GM19395 (cell line): ENCODE measurements at regions not wholly inside any gene's neighbourhood (a gene's known extent, or its start where the extent isn't known, plus 50 kb on each side); places are given as distances from the start of the nearest gene placed in this dataset.
"Not testable (repeated sequence)": the region's sequence is repeated elsewhere in the genome, so short reads cannot be mapped to it uniquely, and the experiment has no call there.

Source experiments
- ATAC-seq: cut with Tn5 transposase; IDR thresholded peaks from one replicate; pipeline ENCODE4 v1.9.1; 2021; ENCODE audit warnings: mild to moderate bottlenecking, moderate library complexity; ENCODE audit not compliant: unreplicated experiment

- not testable (repeated sequence) for ATAC-seq
Measured at GRCh38 chr15:91655563-91656290, 197.8 kb upstream of the SLCO3A1 start.

- no peak for ATAC-seq
Measured at GRCh38 chr15:91660174-91660649, 193.3 kb upstream of the SLCO3A1 start.

GRCh38 chr15:91664224-91664836 is 189.2 kb upstream of the SLCO3A1 start:
- ATAC-seq, result no peak

- ATAC-seq, result no peak
Measured at GRCh38 chr15:91665212-91665611, 188.3 kb upstream of the SLCO3A1 start.

- no peak for ATAC-seq
Measured at GRCh38 chr15:91668370-91668769, 185.1 kb upstream of the SLCO3A1 start.

GRCh38 chr15:91670108-91670507 is 183.4 kb upstream of the SLCO3A1 start:
- no peak for ATAC-seq

- ATAC-seq, result no peak
Measured at GRCh38 chr15:91678003-91678402, 175.5 kb upstream of the SLCO3A1 start.

GRCh38 chr15:91679447-91679846 is 174.1 kb upstream of the SLCO3A1 start:
- ATAC-seq, result no peak

- no peak for ATAC-seq
Measured at GRCh38 chr15:91685436-91685835, 168.1 kb upstream of the SLCO3A1 start.

GRCh38 chr15:91688811-91689210 is 164.7 kb upstream of the SLCO3A1 start:
- ATAC-seq, result no peak

GRCh38 chr15:91689377-91689776 is 164.1 kb upstream of the SLCO3A1 start:
- no peak for ATAC-seq

- ATAC-seq, result no peak
Measured at GRCh38 chr15:91692596-91692995, 160.9 kb upstream of the SLCO3A1 start.

- no peak for ATAC-seq
Measured at GRCh38 chr15:91694131-91694830, 159.2 kb upstream of the SLCO3A1 start.

GRCh38 chr15:91694831-91695210 is 158.7 kb upstream of the SLCO3A1 start:
- ATAC-seq, result no peak

- no peak for ATAC-seq
Measured at GRCh38 chr15:91695799-91696198, 157.7 kb upstream of the SLCO3A1 start.

- ATAC-seq, result no peak
Measured at GRCh38 chr15:91696981-91697380, 156.5 kb upstream of the SLCO3A1 start.

- ATAC-seq, result no peak
Measured at GRCh38 chr15:91698241-91698640, 155.3 kb upstream of the SLCO3A1 start.

GRCh38 chr15:91699741-91700140 is 153.8 kb upstream of the SLCO3A1 start:
- no peak for ATAC-seq

GRCh38 chr15:91703274-91703673 is 150.2 kb upstream of the SLCO3A1 start:
- no peak for ATAC-seq

GRCh38 chr15:91704343-91704742 is 149.2 kb upstream of the SLCO3A1 start:
- ATAC-seq, result no peak

- ATAC-seq, result no peak
Measured at GRCh38 chr15:91706322-91707032, 147.0 kb upstream of the SLCO3A1 start.
